ENCODE measurements at regions not wholly inside any gene's neighbourhood (a gene's known extent, or its start where the extent isn't known, plus 50 kb on each side); places are given as distances from the start of the nearest gene placed in this dataset.
A peak's percentile ranks its signal among the peaks of the same experiment; 100 is the strongest.

DNA sequence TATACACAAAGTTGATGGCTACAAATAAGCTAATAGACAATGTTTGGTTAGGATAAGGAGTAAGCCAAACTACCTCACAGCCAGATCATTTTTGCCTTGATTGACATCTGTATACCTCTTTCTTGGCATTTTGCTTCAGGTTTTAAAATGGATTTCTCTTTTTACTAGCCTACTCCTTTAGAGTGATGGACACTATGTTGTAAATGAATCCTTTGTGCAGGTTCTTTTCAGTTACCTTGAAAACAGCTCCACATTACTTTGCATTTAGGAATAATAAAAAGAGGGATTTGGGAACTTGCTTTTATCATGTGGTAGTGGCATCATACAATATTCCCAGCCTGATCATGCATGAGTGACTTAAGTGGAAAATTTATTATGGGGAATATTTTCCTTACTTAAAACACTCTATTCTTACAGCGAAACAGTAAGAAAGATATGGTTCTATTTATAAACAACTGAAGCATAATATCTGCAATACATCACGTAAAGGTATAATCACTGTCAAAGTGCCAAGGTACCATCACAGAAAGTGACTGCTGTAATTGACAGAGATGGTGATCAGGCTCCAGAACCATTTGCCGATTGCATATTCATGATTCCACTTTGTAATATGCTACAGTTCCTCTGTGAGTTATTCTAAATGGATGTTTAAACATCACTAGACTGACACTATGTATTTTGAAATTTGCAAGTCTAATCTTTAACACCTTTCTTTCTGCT is 327.0 kb downstream of the DMRTA1 start:
- TF ChIP-seq, protein P1, sequence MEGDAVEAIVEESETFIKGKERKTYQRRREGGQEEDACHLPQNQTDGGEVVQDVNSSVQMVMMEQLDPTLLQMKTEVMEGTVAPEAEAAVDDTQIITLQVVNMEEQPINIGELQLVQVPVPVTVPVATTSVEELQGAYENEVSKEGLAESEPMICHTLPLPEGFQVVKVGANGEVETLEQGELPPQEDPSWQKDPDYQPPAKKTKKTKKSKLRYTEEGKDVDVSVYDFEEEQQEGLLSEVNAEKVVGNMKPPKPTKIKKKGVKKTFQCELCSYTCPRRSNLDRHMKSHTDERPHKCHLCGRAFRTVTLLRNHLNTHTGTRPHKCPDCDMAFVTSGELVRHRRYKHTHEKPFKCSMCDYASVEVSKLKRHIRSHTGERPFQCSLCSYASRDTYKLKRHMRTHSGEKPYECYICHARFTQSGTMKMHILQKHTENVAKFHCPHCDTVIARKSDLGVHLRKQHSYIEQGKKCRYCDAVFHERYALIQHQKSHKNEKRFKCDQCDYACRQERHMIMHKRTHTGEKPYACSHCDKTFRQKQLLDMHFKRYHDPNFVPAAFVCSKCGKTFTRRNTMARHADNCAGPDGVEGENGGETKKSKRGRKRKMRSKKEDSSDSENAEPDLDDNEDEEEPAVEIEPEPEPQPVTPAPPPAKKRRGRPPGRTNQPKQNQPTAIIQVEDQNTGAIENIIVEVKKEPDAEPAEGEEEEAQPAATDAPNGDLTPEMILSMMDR (conservative IDR thresholded peaks at IDR 0.05) = no peak
- Mint-ChIP-seq H3K4me1 (no peaks in the 10 kb centered on the region), H3K4me3 (no peak overlapping the region), H3K27ac (ENCODE audit: unreplicated experiment) (no peak overlapping the region), H3K9me3 (no peaks in the 10 kb centered on the region), H3K36me3 (ENCODE audit: low read depth) (no peaks in the 10 kb centered on the region), H3K27me3 (ENCODE audit: low read depth) (no peaks in the 10 kb centered on the region)
- DNase-seq (ENCODE audit: low read depth, low spot score) = no peak

DNA sequence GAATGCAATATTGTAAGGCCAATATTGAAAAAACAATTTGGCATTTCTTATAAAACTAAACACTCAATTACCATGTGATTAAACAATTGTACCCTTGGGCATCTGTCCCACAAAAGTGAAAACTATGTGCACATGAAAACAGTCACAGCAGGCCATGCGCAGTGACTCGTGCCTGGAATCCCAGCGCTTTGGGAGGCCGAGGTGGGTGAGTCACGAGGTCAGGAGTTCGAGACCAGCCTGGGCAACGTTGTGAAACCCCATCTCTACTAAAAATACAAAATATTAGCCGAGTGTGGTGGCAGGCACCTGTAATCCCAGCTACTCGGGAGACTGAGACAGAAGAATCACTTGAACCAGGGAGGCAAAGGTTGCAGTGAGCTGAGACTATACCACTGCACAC is 343.7 kb downstream of the DMRTA1 start:
- no peaks in the 10 kb centered on the region for H3K4me1 Mint-ChIP-seq
- H3K4me3 Mint-ChIP-seq = no peak overlapping the region
- no peak for DNase-seq (ENCODE audit: low read depth, low spot score)
- TF ChIP-seq, protein P1 (conservative IDR thresholded peaks at IDR 0.05) = no peak
- no peak overlapping the region for H3K27ac Mint-ChIP-seq (ENCODE audit: unreplicated experiment)
- H3K9me3 Mint-ChIP-seq = peaks cover 9% of the 10 kb centered on the region
- no peaks in the 10 kb centered on the region for H3K27me3 Mint-ChIP-seq (ENCODE audit: low read depth)
- H3K36me3 Mint-ChIP-seq (ENCODE audit: low read depth) = no peaks in the 10 kb centered on the region

DNA sequence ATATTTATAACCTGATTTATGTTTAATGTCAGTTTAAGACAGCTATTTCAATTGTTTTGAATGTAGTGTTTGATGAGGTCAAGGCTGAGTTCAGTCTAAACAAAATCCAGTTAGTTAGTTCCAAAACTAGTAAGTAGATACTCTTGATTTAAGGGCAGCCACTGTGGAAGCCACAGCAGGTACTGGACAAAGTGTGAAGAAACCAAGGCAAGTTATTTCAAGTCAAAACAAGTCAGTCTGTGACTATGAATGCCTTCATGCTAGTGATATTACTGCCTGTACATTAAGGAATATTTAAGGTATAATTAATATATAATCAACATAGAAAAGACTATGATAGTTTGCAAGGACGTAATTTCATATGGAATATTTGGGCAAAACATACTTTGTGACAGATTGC is 362.3 kb downstream of the DMRTA1 start:
- H3K27me3 Mint-ChIP-seq (ENCODE audit: low read depth) = no peaks in the 10 kb centered on the region
- H3K27ac Mint-ChIP-seq (ENCODE audit: unreplicated experiment) = no peak overlapping the region
- H3K36me3 Mint-ChIP-seq (ENCODE audit: low read depth) = no peaks in the 10 kb centered on the region
- peaks cover 3% of the 10 kb centered on the region for H3K9me3 Mint-ChIP-seq
- TF ChIP-seq, protein P1 (conservative IDR thresholded peaks at IDR 0.05) = no peak
- H3K4me3 Mint-ChIP-seq = no peak overlapping the region
- no peaks in the 10 kb centered on the region for H3K4me1 Mint-ChIP-seq
- no peak for DNase-seq (ENCODE audit: low read depth, low spot score)

DNA sequence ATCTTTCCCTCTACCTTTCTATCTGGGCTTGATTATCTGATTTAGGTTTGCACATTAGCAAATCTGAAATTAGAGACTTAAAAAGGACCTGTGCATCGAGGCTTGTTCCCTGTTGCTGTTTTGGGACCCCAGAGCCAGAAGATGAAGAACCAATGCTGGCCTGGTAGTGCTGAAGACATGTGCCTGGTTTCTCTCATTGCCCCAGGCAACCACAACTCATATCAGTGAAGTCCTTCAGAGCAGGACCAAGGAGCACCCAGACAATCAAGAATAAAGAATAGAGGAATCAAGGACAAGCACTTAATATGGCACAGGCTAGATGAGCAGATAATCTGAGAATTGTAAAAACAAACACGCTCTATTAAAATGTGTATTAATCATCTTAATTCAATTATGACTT is 362.7 kb downstream of the DMRTA1 start:
- H3K27ac Mint-ChIP-seq (ENCODE audit: unreplicated experiment) = no peak overlapping the region
- H3K4me3 Mint-ChIP-seq = no peak overlapping the region
- H3K36me3 Mint-ChIP-seq (ENCODE audit: low read depth) = no peaks in the 10 kb centered on the region
- no peaks in the 10 kb centered on the region for H3K27me3 Mint-ChIP-seq (ENCODE audit: low read depth)
- peaks cover 3% of the 10 kb centered on the region for H3K9me3 Mint-ChIP-seq
- no peaks in the 10 kb centered on the region for H3K4me1 Mint-ChIP-seq
- DNase-seq (ENCODE audit: low read depth, low spot score) = no peak
- TF ChIP-seq, protein P1 (conservative IDR thresholded peaks at IDR 0.05) = no peak

DNA sequence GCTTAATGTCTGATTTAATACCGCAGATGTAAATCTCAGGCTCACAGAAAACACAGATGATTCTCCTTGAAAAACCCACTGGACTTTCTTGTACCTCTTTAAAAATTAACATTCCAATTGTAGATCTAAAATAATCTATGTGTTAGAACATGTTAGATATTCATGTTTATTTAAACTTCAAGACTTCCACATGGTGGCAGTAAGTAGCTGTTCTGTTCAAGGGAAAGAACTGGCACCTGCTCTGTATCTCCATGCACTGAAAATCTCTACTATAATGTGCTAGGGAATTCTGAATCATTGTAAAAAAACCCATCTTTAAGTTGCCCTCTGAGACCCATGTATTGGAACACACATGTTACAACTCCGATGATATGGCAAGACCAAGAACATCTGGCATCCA is 366.9 kb downstream of the DMRTA1 start:
- TF ChIP-seq, protein P1 (conservative IDR thresholded peaks at IDR 0.05) = peak; percentile 65
- H3K36me3 Mint-ChIP-seq (ENCODE audit: low read depth) = no peaks in the 10 kb centered on the region
- H3K27ac Mint-ChIP-seq (ENCODE audit: unreplicated experiment) = no peak overlapping the region
- H3K9me3 Mint-ChIP-seq = no peaks in the 10 kb centered on the region
- H3K4me3 Mint-ChIP-seq = no peak overlapping the region
- no peaks in the 10 kb centered on the region for H3K27me3 Mint-ChIP-seq (ENCODE audit: low read depth)
- no peak for DNase-seq (ENCODE audit: low read depth, low spot score)
- H3K4me1 Mint-ChIP-seq = no peaks in the 10 kb centered on the region
